GM12878 (cell line): ENCODE measurements at regions not wholly inside any gene's neighbourhood (a gene's known extent, or its start where the extent isn't known, plus 50 kb on each side); places are given as distances from the start of the nearest gene placed in this dataset.

Experiments used
- MXI1 ChIP-seq: fragments of 150-350 bp; IDR thresholded peaks from 2 replicates; pipeline ENCODE4 v1.6.1; 2011; ENCODE audit warnings: low read depth, mild to moderate bottlenecking, inconsistent platforms, low read length, improper control_type of control experiment
- TARDBP ChIP-seq: IDR thresholded peaks from 2 replicates; pipeline ENCODE4 v1.6.1; 2016; ENCODE audit warnings: borderline replicate concordance
- TF ChIP-seq, protein P1 (sequence below), 3 experiments: IDR thresholded peaks in 2 of 3; conservative IDR thresholded peaks in 1 of 3; 2 replicates each; pipeline ENCODE4 v1.5.1; 2011; ENCODE audit warnings: low read depth in 3 of 3, low read length in 3 of 3, mild to moderate bottlenecking in 3 of 3, control low read depth in 2 of 3, moderate library complexity in 2 of 3, inconsistent platforms in 1 of 3, mixed read lengths in 1 of 3; ENCODE audit not compliant: control insufficient read depth in 2 of 3, insufficient read depth in 1 of 3; ENCODE audit errors: extremely low read depth in 1 of 3

DNA sequence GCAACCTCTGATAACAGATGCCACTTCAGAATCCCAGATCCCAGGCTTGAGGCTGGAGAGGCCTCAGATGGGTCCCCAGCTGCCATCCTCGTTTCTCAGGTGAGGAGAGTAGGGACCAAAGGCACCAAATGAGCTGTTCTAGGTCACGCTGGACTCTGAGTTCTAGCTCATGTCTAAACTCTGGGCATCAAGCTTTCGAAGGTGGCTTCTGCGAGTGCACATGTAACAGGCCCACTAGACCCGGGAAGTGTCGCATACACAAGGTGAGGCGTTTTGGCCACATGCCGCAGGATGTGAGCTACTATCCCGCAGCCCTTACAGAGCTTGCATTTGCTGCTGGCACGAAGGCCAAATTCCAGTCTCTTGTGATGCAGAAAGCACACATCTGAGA lies 355.1 kb upstream of the SHH start:
- TF ChIP-seq TARDBP (no peak), MXI1 (no peak)
- TF ChIP-seq, protein P1, sequence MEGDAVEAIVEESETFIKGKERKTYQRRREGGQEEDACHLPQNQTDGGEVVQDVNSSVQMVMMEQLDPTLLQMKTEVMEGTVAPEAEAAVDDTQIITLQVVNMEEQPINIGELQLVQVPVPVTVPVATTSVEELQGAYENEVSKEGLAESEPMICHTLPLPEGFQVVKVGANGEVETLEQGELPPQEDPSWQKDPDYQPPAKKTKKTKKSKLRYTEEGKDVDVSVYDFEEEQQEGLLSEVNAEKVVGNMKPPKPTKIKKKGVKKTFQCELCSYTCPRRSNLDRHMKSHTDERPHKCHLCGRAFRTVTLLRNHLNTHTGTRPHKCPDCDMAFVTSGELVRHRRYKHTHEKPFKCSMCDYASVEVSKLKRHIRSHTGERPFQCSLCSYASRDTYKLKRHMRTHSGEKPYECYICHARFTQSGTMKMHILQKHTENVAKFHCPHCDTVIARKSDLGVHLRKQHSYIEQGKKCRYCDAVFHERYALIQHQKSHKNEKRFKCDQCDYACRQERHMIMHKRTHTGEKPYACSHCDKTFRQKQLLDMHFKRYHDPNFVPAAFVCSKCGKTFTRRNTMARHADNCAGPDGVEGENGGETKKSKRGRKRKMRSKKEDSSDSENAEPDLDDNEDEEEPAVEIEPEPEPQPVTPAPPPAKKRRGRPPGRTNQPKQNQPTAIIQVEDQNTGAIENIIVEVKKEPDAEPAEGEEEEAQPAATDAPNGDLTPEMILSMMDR (IDR thresholded peaks at IDR 0.05 in 2 of 3, conservative IDR thresholded peaks at IDR 0.05 in 1 of 3; ENCODE audit: control insufficient read depth in 2 of 3, extremely low read depth in 1 of 3, insufficient read depth in 1 of 3, low read depth in 3 of 3, low read length in 3 of 3), result no peak
